GM12891 (cell line): ENCODE measurements at regions not wholly inside any gene's neighbourhood (a gene's known extent, or its start where the extent isn't known, plus 50 kb on each side); places are given as distances from the start of the nearest gene placed in this dataset.

Experiments
- DNase-seq: peaks from one replicate; pipeline ENCODE4 v3.0.0; 2011; ENCODE audit warnings: low spot score; ENCODE audit not compliant: insufficient read length
- FAIRE-seq: peaks from 2 replicates; lab custom pipeline; 2011; peaks lifted over from hg19 to GRCh38; lab: Jason Lieb, UNC
- PAX5 ChIP-seq: IDR thresholded peaks from 2 replicates; pipeline ENCODE4 v1.6.1; 2011; ENCODE audit warnings: low read length, moderate library complexity, mild to moderate bottlenecking; ENCODE audit not compliant: insufficient read depth, severe bottlenecking
- POLR2A ChIP-seq: IDR thresholded peaks from 2 replicates; pipeline ENCODE4 v1.6.1; 2011; ENCODE audit warnings: low read depth, low read length, control low read depth
- POLR2AphosphoS5 ChIP-seq: IDR thresholded peaks from 2 replicates; pipeline ENCODE4 v1.6.1; 2011; ENCODE audit warnings: low read depth, low read length, control low read depth
- POU2F2 ChIP-seq: IDR thresholded peaks from 2 replicates; pipeline ENCODE4 v1.6.1; 2011; ENCODE audit warnings: low read depth, mild to moderate bottlenecking, control low read depth, low read length, moderate library complexity
- SPI1 ChIP-seq: IDR thresholded peaks from 2 replicates; pipeline ENCODE4 v1.6.1; 2011; ENCODE audit warnings: low read depth, low read length, control low read depth
- TAF1 ChIP-seq: IDR thresholded peaks from 2 replicates; pipeline ENCODE4 v1.6.1; 2011; ENCODE audit warnings: low read depth, low read length, control low read depth

- FAIRE-seq (no peak), DNase-seq (no peak)
- TF ChIP-seq PAX5 (no peak), POU2F2 (no peak), TAF1 (no peak)
These were observed 213.9 kb downstream of the SOX4 start for GRCh38 chr6:21807299-21808044.

- TF ChIP-seq POLR2A = no peak
- TF ChIP-seq POLR2AphosphoS5 = no peak
- no peak for TF ChIP-seq TAF1
- TF ChIP-seq SPI1 = no peak
- TF ChIP-seq POU2F2 = no peak
- no peak for FAIRE-seq
- no peak for DNase-seq
These were observed 214.5 kb downstream of the SOX4 start for GRCh38 chr6:21808045-21808470.

- DNase-seq (no peak), FAIRE-seq (no peak)
- TF ChIP-seq POLR2A = no peak
- no peak for TF ChIP-seq POU2F2
- no peak for TF ChIP-seq POLR2AphosphoS5
- TF ChIP-seq PAX5 = no peak
- no peak for TF ChIP-seq TAF1
- no peak for TF ChIP-seq SPI1
These were observed 215.1 kb downstream of the SOX4 start for GRCh38 chr6:21808551-21809242.

- FAIRE-seq = no peak
- no peak for DNase-seq
- TF ChIP-seq SPI1 = no peak
- no peak for TF ChIP-seq PAX5
- no peak for TF ChIP-seq TAF1
- TF ChIP-seq POLR2AphosphoS5 = no peak
- TF ChIP-seq POLR2A = no peak
- no peak for TF ChIP-seq POU2F2
These were observed 217.9 kb downstream of the SOX4 start for GRCh38 chr6:21811484-21811883.

GRCh38 chr6:21816231-21816630, 222.7 kb downstream of the SOX4 start:
- no peak for TF ChIP-seq PAX5
- TF ChIP-seq SPI1 = no peak
- no peak for TF ChIP-seq POLR2A
- TF ChIP-seq POLR2AphosphoS5 = no peak
- TF ChIP-seq TAF1 = no peak
- TF ChIP-seq POU2F2 = no peak
- FAIRE-seq (no peak), DNase-seq (no peak)

GRCh38 chr6:21820442-21820841, 226.9 kb downstream of the SOX4 start:
- DNase-seq = no peak
- peak; percentile 51; the same call in 1 of the 2 replicates for TF ChIP-seq SPI1
- TF ChIP-seq POLR2AphosphoS5 = no peak
- no peak for FAIRE-seq

GRCh38 chr6:21823371-21823770, 229.8 kb downstream of the SOX4 start:
- TF ChIP-seq SPI1 = no peak
- TF ChIP-seq POLR2AphosphoS5 = no peak
- no peak for TF ChIP-seq PAX5
- no peak for TF ChIP-seq POLR2A
- TF ChIP-seq POU2F2 = no peak
- TF ChIP-seq TAF1 = no peak
- FAIRE-seq = no peak
- DNase-seq = no peak

- no peak for DNase-seq
- FAIRE-seq = no peak
- no peak for TF ChIP-seq POU2F2
- TF ChIP-seq SPI1 = no peak
- TF ChIP-seq TAF1 = no peak
- TF ChIP-seq PAX5 = no peak
These were observed 231.1 kb downstream of the SOX4 start for GRCh38 chr6:21824431-21825177.

- DNase-seq (no peak), FAIRE-seq (no peak)
- no peak for TF ChIP-seq POU2F2
- no peak for TF ChIP-seq POLR2AphosphoS5
- no peak for TF ChIP-seq POLR2A
- no peak for TF ChIP-seq TAF1
- no peak for TF ChIP-seq PAX5
- TF ChIP-seq SPI1 = no peak
These were observed 232.5 kb downstream of the SOX4 start for GRCh38 chr6:21826023-21826422.
